ENCODE measurements at regions not wholly inside any gene's neighbourhood (a gene's known extent, or its start where the extent isn't known, plus 50 kb on each side); places are given as distances from the start of the nearest gene placed in this dataset.
"Not testable (repeated sequence)": the region's sequence is repeated elsewhere in the genome, so short reads cannot be mapped to it uniquely, and the experiment has no call there.

GRCh38 chr15:20295238-20295811, 246.3 kb downstream of the GOLGA6L6 start:
- Histone ChIP-seq H3K4me3 (ENCODE audit: low read depth, low read length) (no peak overlapping the region), H3K4me2 (ENCODE audit: low read length) (no peak overlapping the region), H3K27ac (no peak overlapping the region), H3K9me3 (ENCODE audit: control insufficient read depth, low read length) (no peaks in the 10 kb centered on the region), H3K9ac (no peak overlapping the region), H3K27me3 (ENCODE audit: control insufficient read depth, insufficient read depth, low read length) (no peaks in the 10 kb centered on the region), H2AFZ (no peak overlapping the region), H3K4me1 (no peaks in the 10 kb centered on the region), H3K79me2 (no peaks in the 10 kb centered on the region), H3K36me3 (ENCODE audit: control insufficient read depth, insufficient read depth, low read length) (no peaks in the 10 kb centered on the region)
- no peak for TF ChIP-seq CTCF (IDR thresholded peaks at IDR 0.05)

- no peak overlapping the region for H2AFZ ChIP-seq
- H3K4me1 ChIP-seq: no peaks in the 10 kb centered on the region
- H3K9me3 ChIP-seq (ENCODE audit: control insufficient read depth, low read length): no peaks in the 10 kb centered on the region
- H3K27me3 ChIP-seq (ENCODE audit: control insufficient read depth, insufficient read depth, low read length): no peaks in the 10 kb centered on the region
- no peak overlapping the region for H3K4me3 ChIP-seq (ENCODE audit: low read depth, low read length)
- H3K36me3 ChIP-seq (ENCODE audit: control insufficient read depth, insufficient read depth, low read length): no peaks in the 10 kb centered on the region
- no peak overlapping the region for H3K4me2 ChIP-seq (ENCODE audit: low read length)
- TF ChIP-seq CTCF (IDR thresholded peaks at IDR 0.05): no peak
- H3K79me2 ChIP-seq: no peaks in the 10 kb centered on the region
- no peak overlapping the region for H3K9ac ChIP-seq
- no peak overlapping the region for H3K27ac ChIP-seq
These were observed 246.9 kb downstream of the GOLGA6L6 start for GRCh38 chr15:20294651-20295237.

- not testable (repeated sequence) for H3K79me2 ChIP-seq; H3K4me3 ChIP-seq (ENCODE audit: low read depth, low read length); H2AFZ ChIP-seq; H3K36me3 ChIP-seq (ENCODE audit: control insufficient read depth, insufficient read depth, low read length); H3K9ac ChIP-seq; H3K9me3 ChIP-seq (ENCODE audit: control insufficient read depth, low read length); H3K27ac ChIP-seq; H3K4me2 ChIP-seq (ENCODE audit: low read length); H3K4me1 ChIP-seq; H3K27me3 ChIP-seq (ENCODE audit: control insufficient read depth, insufficient read depth, low read length)
These were observed 249.1 kb downstream of the GOLGA6L6 start for GRCh38 chr15:20292422-20293005.

- not testable (repeated sequence) for H3K27me3 ChIP-seq (ENCODE audit: control insufficient read depth, insufficient read depth, low read length); H2AFZ ChIP-seq; H3K79me2 ChIP-seq; H3K4me3 ChIP-seq (ENCODE audit: low read depth, low read length); H3K4me1 ChIP-seq; H3K27ac ChIP-seq; H3K9ac ChIP-seq; H3K9me3 ChIP-seq (ENCODE audit: control insufficient read depth, low read length); H3K36me3 ChIP-seq (ENCODE audit: control insufficient read depth, insufficient read depth, low read length); H3K4me2 ChIP-seq (ENCODE audit: low read length)
These were observed 250.0 kb downstream of the GOLGA6L6 start for GRCh38 chr15:20291616-20292015.

GRCh38 chr15:20290606-20291005, 251.0 kb downstream of the GOLGA6L6 start:
- H3K4me2 ChIP-seq (ENCODE audit: low read length); H3K27ac ChIP-seq; H3K9ac ChIP-seq; H3K36me3 ChIP-seq (ENCODE audit: control insufficient read depth, insufficient read depth, low read length); H3K9me3 ChIP-seq (ENCODE audit: control insufficient read depth, low read length); H3K4me3 ChIP-seq (ENCODE audit: low read depth, low read length); H3K27me3 ChIP-seq (ENCODE audit: control insufficient read depth, insufficient read depth, low read length); H3K4me1 ChIP-seq; H3K79me2 ChIP-seq; H2AFZ ChIP-seq: not testable (repeated sequence)

- not testable (repeated sequence) for H3K9ac ChIP-seq; H3K4me2 ChIP-seq (ENCODE audit: low read length); H3K4me3 ChIP-seq (ENCODE audit: low read depth, low read length); H3K9me3 ChIP-seq (ENCODE audit: control insufficient read depth, low read length); H3K36me3 ChIP-seq (ENCODE audit: control insufficient read depth, insufficient read depth, low read length); H3K27me3 ChIP-seq (ENCODE audit: control insufficient read depth, insufficient read depth, low read length); H3K4me1 ChIP-seq; H2AFZ ChIP-seq; H3K27ac ChIP-seq; H3K79me2 ChIP-seq
These were observed 252.0 kb downstream of the GOLGA6L6 start for GRCh38 chr15:20289538-20290103.

- H3K27me3 ChIP-seq (ENCODE audit: control insufficient read depth, insufficient read depth, low read length); H2AFZ ChIP-seq; H3K4me2 ChIP-seq (ENCODE audit: low read length); H3K27ac ChIP-seq; H3K4me1 ChIP-seq; H3K9me3 ChIP-seq (ENCODE audit: control insufficient read depth, low read length); H3K4me3 ChIP-seq (ENCODE audit: low read depth, low read length); H3K36me3 ChIP-seq (ENCODE audit: control insufficient read depth, insufficient read depth, low read length); H3K9ac ChIP-seq; H3K79me2 ChIP-seq: not testable (repeated sequence)
These were observed 252.6 kb downstream of the GOLGA6L6 start for GRCh38 chr15:20288800-20289537.

- H3K36me3 ChIP-seq (ENCODE audit: control insufficient read depth, insufficient read depth, low read length); H3K4me1 ChIP-seq; H3K79me2 ChIP-seq; H3K27me3 ChIP-seq (ENCODE audit: control insufficient read depth, insufficient read depth, low read length); H2AFZ ChIP-seq; H3K9me3 ChIP-seq (ENCODE audit: control insufficient read depth, low read length); H3K4me3 ChIP-seq (ENCODE audit: low read depth, low read length); H3K27ac ChIP-seq; H3K4me2 ChIP-seq (ENCODE audit: low read length); H3K9ac ChIP-seq: not testable (repeated sequence)
These were observed 255.0 kb downstream of the GOLGA6L6 start for GRCh38 chr15:20286559-20286958.

- not testable (repeated sequence) for H3K4me2 ChIP-seq (ENCODE audit: low read length); H3K4me1 ChIP-seq; H2AFZ ChIP-seq; H3K4me3 ChIP-seq (ENCODE audit: low read depth, low read length); H3K79me2 ChIP-seq; H3K36me3 ChIP-seq (ENCODE audit: control insufficient read depth, insufficient read depth, low read length); H3K27me3 ChIP-seq (ENCODE audit: control insufficient read depth, insufficient read depth, low read length); H3K27ac ChIP-seq; H3K9me3 ChIP-seq (ENCODE audit: control insufficient read depth, low read length); H3K9ac ChIP-seq
These were observed 255.8 kb downstream of the GOLGA6L6 start for GRCh38 chr15:20285696-20286300.
